UCSD-AML1 (cell line): ENCODE measurements at regions not wholly inside any gene's neighbourhood (a gene's known extent, or its start where the extent isn't known, plus 50 kb on each side); places are given as distances from the start of the nearest gene placed in this dataset.
A peak's percentile ranks its signal among the peaks of the same experiment; 100 is the strongest.

Experiments used
- DNase-seq: peaks from one replicate; lab custom pipeline; 2025; ENCODE audit not compliant: unreplicated experiment; lab: John Stamatoyannopoulos, UW

GRCh38 chr14:96979611-96980074 lies 182.5 kb downstream of the VRK1 start:
- DNase-seq: no peak

GRCh38 chr14:96980835-96981234 lies 183.7 kb downstream of the VRK1 start:
- DNase-seq: no peak

- DNase-seq: no peak
These were observed 189.3 kb downstream of the VRK1 start for GRCh38 chr14:96986256-96987085.

- no peak for DNase-seq
These were observed 189.9 kb downstream of the VRK1 start for GRCh38 chr14:96987086-96987474.

- DNase-seq: no peak
These were observed 190.6 kb downstream of the VRK1 start for GRCh38 chr14:96987771-96988170.

GRCh38 chr14:96989306-96989705 lies 192.1 kb downstream of the VRK1 start:
- DNase-seq: no peak

GRCh38 chr14:96991226-96991625 lies 194.0 kb downstream of the VRK1 start:
- DNase-seq: no peak

GRCh38 chr14:96994999-96995398 lies 197.8 kb downstream of the VRK1 start:
- DNase-seq: no peak

- no peak for DNase-seq
These were observed 200.1 kb downstream of the VRK1 start for GRCh38 chr14:96997269-96997668.

- DNase-seq: no peak
These were observed 200.8 kb downstream of the VRK1 start for GRCh38 chr14:96997996-96998395.

- no peak for DNase-seq
These were observed 202.5 kb downstream of the VRK1 start for GRCh38 chr14:96999654-97000155.

- DNase-seq: no peak
These were observed 205.3 kb downstream of the VRK1 start for GRCh38 chr14:97002454-97002853.

- no peak for DNase-seq
These were observed 208.8 kb downstream of the VRK1 start for GRCh38 chr14:97005934-97006333.

- no peak for DNase-seq
These were observed 213.4 kb downstream of the VRK1 start for GRCh38 chr14:97010491-97011160.

- DNase-seq: no peak
These were observed 216.7 kb downstream of the VRK1 start for GRCh38 chr14:97013878-97014277.

GRCh38 chr14:97021001-97021400 lies 223.8 kb downstream of the VRK1 start:
- peak; percentile 53 for DNase-seq

- DNase-seq: no peak
These were observed 224.5 kb downstream of the VRK1 start for GRCh38 chr14:97021571-97022168.

- no peak for DNase-seq
These were observed 225.6 kb downstream of the VRK1 start for GRCh38 chr14:97022741-97023140.

GRCh38 chr14:97023871-97024270 lies 226.7 kb downstream of the VRK1 start:
- DNase-seq: no peak

- DNase-seq: no peak
These were observed 227.1 kb downstream of the VRK1 start for GRCh38 chr14:97024300-97024699.

- DNase-seq: no peak
These were observed 228.5 kb downstream of the VRK1 start for GRCh38 chr14:97025722-97026121.
